GM12878 (cell line): ENCODE measurements at regions not wholly inside any gene's neighbourhood (a gene's known extent, or its start where the extent isn't known, plus 50 kb on each side); places are given as distances from the start of the nearest gene placed in this dataset.

Experiments
- ATAC-seq: fragments of 200-7000 bp; cut with Tn5 transposase; 3 replicates; pipeline ENCODE4 v1.9.1; 2020; ENCODE audit warnings: mild to moderate bottlenecking, moderate library complexity
- BruUV-seq: library from RNA; stranded (reverse); fragments of 400-500 nt; replicated peaks from 2 replicates; lab custom pipeline; 2021; lab: Mats Ljungman, UMichigan
- CTCF ChIA-PET: fragments of 300-600 bp; sonication (Branson Sonifier 250); formaldehyde crosslinking; extraction: SDS; loops from one replicate; lab custom pipeline; 2021; ENCODE audit warnings: inconsistent platforms; lab: Yijun Ruan, JAX
- POLR2A ChIA-PET: fragments of 350-600 bp; formaldehyde crosslinking; extraction: SDS; loops from one replicate; lab custom pipeline; 2021; ENCODE audit warnings: inconsistent platforms; lab: Charles Lee
- RAD21 ChIA-PET: fragments of 300-600 bp; sonication (Branson Sonifier 250); formaldehyde crosslinking; loops from one replicate; lab custom pipeline; 2023; ENCODE audit warnings: antibody characterized with exemption; ENCODE audit not compliant: unreplicated experiment; lab: Charles Lee
- SMC1A ChIA-PET: fragments of 300-600 bp; sonication (Branson Sonifier 250); formaldehyde crosslinking; loops from one replicate; lab custom pipeline; 2023; ENCODE audit not compliant: unreplicated experiment, uncharacterized antibody; lab: Charles Lee
- DNase-seq: peaks from one replicate; pipeline ENCODE4 v3.0.0-alpha.2; 2011; ENCODE audit warnings: low read depth, low spot score
- FAIRE-seq: peaks from 3 replicates; lab custom pipeline; 2011; peaks lifted over from hg19 to GRCh38; lab: Jason Lieb, UNC
- H2AFZ ChIP-seq: 2 replicates; pipeline ENCODE4 v1.6.0; 2011; ENCODE audit warnings: low read depth, low read length, control low read depth; ENCODE audit not compliant: control insufficient read depth
- H3K27ac ChIP-seq: 2 replicates; pipeline ENCODE4 v1.5.1; 2011; ENCODE audit warnings: control low read depth; ENCODE audit not compliant: control insufficient read depth, insufficient read depth
- H3K27me3 ChIP-seq, 2 experiments: replicated peaks in 1 of 2; 2 replicates each; pipeline versions ENCODE4 v1.6.0 to v1.6.1; 2011; ENCODE audit warnings: low read length in 1 of 2; ENCODE audit not compliant: control insufficient read depth in 2 of 2, insufficient read depth in 2 of 2
- H3K36me3 ChIP-seq, 2 experiments: 2 replicates each; pipeline ENCODE4 v1.5.1; 2011; ENCODE audit warnings: low read length in 1 of 2; ENCODE audit not compliant: control insufficient read depth in 2 of 2, insufficient read depth in 2 of 2
- H3K4me1 ChIP-seq: 2 replicates; pipeline ENCODE4 v1.6.1; 2011; ENCODE audit warnings: mild to moderate bottlenecking, low read length, moderate library complexity, mixed read lengths; ENCODE audit not compliant: control insufficient read depth, insufficient read depth
- H3K4me2 ChIP-seq: 2 replicates; pipeline ENCODE4 v1.6.0; 2011; ENCODE audit warnings: control low read depth; ENCODE audit not compliant: control insufficient read depth, insufficient read depth
- H3K4me3 ChIP-seq: fragments of 200-600 bp; sonication (generic); 2 replicates; pipeline ENCODE4 v1.5.1; 2016
- H3K79me2 ChIP-seq: 2 replicates; pipeline ENCODE4 v1.6.0; 2011; ENCODE audit warnings: low read length; ENCODE audit not compliant: control insufficient read depth, insufficient read depth
- H3K9ac ChIP-seq: 2 replicates; pipeline ENCODE4 v1.8.0; 2011; ENCODE audit warnings: low read length, control low read depth, mixed read lengths; ENCODE audit not compliant: control insufficient read depth, insufficient read depth
- H3K9me3 ChIP-seq: replicated peaks from 3 replicates; pipeline ENCODE4 v1.5.1; 2011; ENCODE audit warnings: mild to moderate bottlenecking, low read length; ENCODE audit not compliant: control insufficient read depth, insufficient read depth
- H4K20me1 ChIP-seq: 2 replicates; pipeline ENCODE4 v1.6.0; 2011; ENCODE audit not compliant: control insufficient read depth, insufficient read depth
- ASH2L ChIP-seq: fragments of 300-600, 200-600 bp; sonication (generic); IDR thresholded peaks from 2 replicates; pipeline ENCODE4 v1.6.1; 2017; ENCODE audit warnings: low read depth, mild to moderate bottlenecking, borderline replicate concordance
- CBX3 ChIP-seq: fragments of 200-600 bp; sonication (generic); IDR thresholded peaks from 2 replicates; pipeline ENCODE4 v1.6.1; 2016; ENCODE audit warnings: low read depth, borderline replicate concordance
- EED ChIP-seq: sonication (generic); IDR thresholded peaks from 2 replicates; pipeline ENCODE4 v1.6.1; 2016; ENCODE audit warnings: antibody characterized with exemption, low read depth
- ETV6 ChIP-seq, 2 experiments: fragments of 450-650 bp in 1 of 2; IDR thresholded peaks in 1 of 2; conservative IDR thresholded peaks in 1 of 2; 2 replicates each; pipeline ENCODE4 v1.6.1; 2014; ENCODE audit warnings: antibody characterized with exemption in 1 of 2, borderline replicate concordance in 1 of 2, low read depth in 1 of 2, mild to moderate bottlenecking in 1 of 2, moderate library complexity in 1 of 2
- HCFC1 ChIP-seq: fragments of 150-350 bp; IDR thresholded peaks from 2 replicates; pipeline ENCODE4 v1.6.1; 2014; ENCODE audit warnings: low read length
- HDAC2 ChIP-seq: fragments of 200-600 bp; sonication (generic); IDR thresholded peaks from 2 replicates; pipeline ENCODE4 v1.6.1; 2017
- KLF5 ChIP-seq: fragments of 450-650 bp; IDR thresholded peaks from 2 replicates; pipeline ENCODE4 v1.6.1; 2014; ENCODE audit warnings: mild to moderate bottlenecking; ENCODE audit not compliant: partially characterized antibody
- MTA2 ChIP-seq: fragments of 450-650 bp; IDR thresholded peaks from 2 replicates; pipeline ENCODE4 v1.6.1; 2016; ENCODE audit warnings: low read depth, mild to moderate bottlenecking, moderate library complexity
- PAX5 ChIP-seq: IDR thresholded peaks from 2 replicates; pipeline ENCODE4 v1.6.1; 2011; ENCODE audit warnings: low read depth, low read length, borderline replicate concordance
- POLR2A ChIP-seq: IDR thresholded peaks from 2 replicates; pipeline ENCODE4 v1.6.1; 2011; ENCODE audit warnings: low read depth, mild to moderate bottlenecking, low read length
- RAD51 ChIP-seq: fragments of 450-650 bp; IDR thresholded peaks from 2 replicates; pipeline ENCODE4 v1.6.1; 2016; ENCODE audit warnings: moderate library complexity, mild to moderate bottlenecking, inconsistent platforms
- SREBF1 ChIP-seq: IDR thresholded peaks from 2 replicates; pipeline ENCODE4 v1.6.1; 2012; ENCODE audit warnings: mild to moderate bottlenecking, low read length
- SUPT20H ChIP-seq: IDR thresholded peaks from 2 replicates; pipeline ENCODE4 v1.6.1; 2011; ENCODE audit warnings: low read depth, mild to moderate bottlenecking, low read length, moderate library complexity, borderline replicate concordance; ENCODE audit not compliant: control insufficient read depth
- TCF7 ChIP-seq: IDR thresholded peaks from 2 replicates; pipeline ENCODE4 v1.6.1; 2014; ENCODE audit warnings: antibody characterized with exemption, borderline replicate concordance
- ZNF592 ChIP-seq: fragments of 450-650 bp; IDR thresholded peaks from 2 replicates; pipeline ENCODE4 v1.6.1; 2017; ENCODE audit warnings: mild to moderate bottlenecking, moderate library complexity
- WGBS: methylation state at CpG from one replicate; pipeline ENCODE4 v1.1.6; 2016; ENCODE audit warnings: low lambda C conversion rate; ENCODE audit not compliant: insufficient replicate concordance, insufficient coverage; ENCODE audit errors: missing lambda C conversion rate; 5-methylcytosine and 5-hydroxymethylcytosine counted together
- in situ Hi-C: fragments of 300-500 bp; cut with MboI; formaldehyde crosslinking; loops from 9 replicates; pipeline ENCODE4 v1.14.3; 2018; ENCODE audit warnings: mixed read lengths
- intact Hi-C: fragments of 100-400 bp; cut with micrococcal nuclease; formaldehyde crosslinking; loops from one replicate; pipeline ENCODE4 v1.14.2; 2022; ENCODE audit not compliant: unreplicated experiment
- TF ChIP-seq, protein P1 (sequence below): IDR thresholded peaks from 2 replicates; pipeline ENCODE4 v1.6.1; 2011; ENCODE audit warnings: low read depth, mild to moderate bottlenecking, low read length, moderate library complexity, borderline replicate concordance; ENCODE audit errors: extremely low read depth

DNA sequence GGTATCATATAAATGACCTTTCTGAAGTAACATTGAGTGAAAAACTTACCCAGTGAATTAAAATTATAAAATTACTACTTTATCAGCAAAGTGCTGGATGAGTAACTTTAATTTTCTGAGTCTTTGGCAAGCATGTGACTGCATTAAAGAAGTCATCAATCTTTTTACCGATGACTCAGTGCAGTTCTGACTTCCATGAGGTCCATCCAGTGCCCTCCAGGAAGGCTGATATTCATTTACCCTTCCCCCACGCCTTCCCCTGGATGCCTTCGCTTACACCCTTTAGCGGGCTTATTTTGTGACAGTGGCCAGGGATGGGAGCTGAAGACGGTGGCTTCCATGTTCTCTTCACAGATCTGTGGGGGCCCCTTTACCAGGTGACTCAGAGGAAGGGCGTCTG lies 572.9 kb upstream of the PFKP start:
- 47% methylated on average over 6 of the region's 6 CpGs for WGBS
- Histone ChIP-seq H3K27ac (no peak overlapping the region), H2AFZ (no peak overlapping the region), H3K36me3 (no peaks in the 10 kb centered on the region), H3K4me3 (no peak overlapping the region), H3K79me2 (no peaks in the 10 kb centered on the region), H3K9me3 (no peaks in the 10 kb centered on the region), H3K4me2 (no peak overlapping the region), H3K4me1 (no peaks in the 10 kb centered on the region), H4K20me1 (no peaks in the 10 kb centered on the region), H3K27me3 (no peaks in the 10 kb centered on the region), H3K9ac (no peak overlapping the region)
- ChIA-PET POLR2A (no interaction called here), CTCF (no interaction called here), RAD21 (no interaction called here), SMC1A (no interaction called here)
- no TSS peak for BruUV-seq
- DNase-seq (no peak), ATAC-seq (no peak), FAIRE-seq (no peak)
- TF ChIP-seq HCFC1 (no peak), KLF5 (no peak), ETV6 (conservative IDR thresholded peaks at IDR 0.05 in 1 of 2, IDR thresholded peaks at IDR 0.05 in 1 of 2; ENCODE audit: borderline replicate concordance in 1 of 2, low read depth in 1 of 2) (no peak), RAD51 (no peak), HDAC2 (no peak)
- TF ChIP-seq, protein P1, sequence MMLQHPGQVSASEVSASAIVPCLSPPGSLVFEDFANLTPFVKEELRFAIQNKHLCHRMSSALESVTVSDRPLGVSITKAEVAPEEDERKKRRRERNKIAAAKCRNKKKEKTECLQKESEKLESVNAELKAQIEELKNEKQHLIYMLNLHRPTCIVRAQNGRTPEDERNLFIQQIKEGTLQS: no peak
- intact Hi-C loops (no loop called here), in situ Hi-C loops (no loop called here)

DNA sequence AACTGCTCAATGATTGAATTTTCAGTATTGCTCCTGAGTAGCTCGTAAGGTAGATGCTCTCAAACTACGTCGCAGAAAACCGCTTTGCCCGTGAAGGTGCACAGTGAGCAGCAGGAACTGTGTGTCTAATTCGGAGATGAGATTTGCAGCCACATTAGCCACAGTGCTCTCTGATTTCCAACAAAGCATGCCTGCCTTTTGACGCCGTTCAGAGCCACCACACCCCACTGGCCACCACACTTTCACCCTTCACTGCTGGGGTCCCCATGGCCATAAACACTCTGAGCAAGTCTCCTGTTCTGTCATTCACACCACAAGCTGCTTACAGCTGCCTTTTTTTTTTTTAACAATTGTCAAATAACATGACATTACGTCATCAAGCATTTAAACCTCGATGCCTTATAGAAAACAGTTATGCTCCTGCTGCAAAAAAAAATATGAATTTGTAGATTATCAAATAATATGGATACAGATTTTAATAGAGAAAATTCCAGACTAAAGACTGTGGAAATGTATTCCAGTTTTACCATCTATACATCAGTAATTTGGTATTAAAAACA lies 578.8 kb upstream of the PFKP start:
- 35% methylated on average over 10 of the region's 10 CpGs for WGBS
- in situ Hi-C loops: no loop called here
- H3K9me3 ChIP-seq: no peaks in the 10 kb centered on the region
- TF ChIP-seq TCF7: no peak
- TF ChIP-seq MTA2: no peak
- TF ChIP-seq ZNF592: no peak
- TF ChIP-seq EED: no peak
- no peak for TF ChIP-seq SUPT20H
- no peak for TF ChIP-seq ASH2L
- no peak for TF ChIP-seq CBX3
- no peak for TF ChIP-seq SREBF1
- TF ChIP-seq POLR2A: no peak
- TF ChIP-seq PAX5: no peak

More for the DNA sequence above, 578.8 kb upstream of the PFKP start:
- intact Hi-C loops: no loop called here
- ChIA-PET POLR2A (no interaction called here), RAD21 (no interaction called here), SMC1A (interaction anchor here (0.8 kb wide), 1 partner anchor 42 kb away, joined by 3 read pairs; no protein-coding TSS in a partner anchor), CTCF (no interaction called here)
- DNase-seq: no peak
- no peak for FAIRE-seq
- no peak overlapping the region for H3K9ac ChIP-seq
- no TSS peak for BruUV-seq
- no peaks in the 10 kb centered on the region for H3K79me2 ChIP-seq
- H3K27me3 ChIP-seq: no peaks in the 10 kb centered on the region
- no peak overlapping the region for H3K4me2 ChIP-seq
- no peaks in the 10 kb centered on the region for H3K36me3 ChIP-seq
- H4K20me1 ChIP-seq: no peaks in the 10 kb centered on the region
- no peak overlapping the region for H3K4me3 ChIP-seq
- H2AFZ ChIP-seq: no peak overlapping the region
- H3K4me1 ChIP-seq: no peaks in the 10 kb centered on the region
- ATAC-seq: no peak
- no peak overlapping the region for H3K27ac ChIP-seq
